Thyroid gland (tissue), 4 donors: ENCODE measurements at regions not wholly inside any gene's neighbourhood (a gene's known extent, or its start where the extent isn't known, plus 50 kb on each side); places are given as distances from the start of the nearest gene placed in this dataset.

Source experiments
- DNase-seq, 2 donors: peaks; one replicate each; pipeline ENCODE4 v3.0.0-alpha.2; 2019
- H3K27ac ChIP-seq, 3 donors: fragments of 200-600 bp; sonication (generic); 1 replicate in 2 of 3; 2 replicates in 1 of 3; pipeline ENCODE4 v1.5.1; 2016 to 2019; ENCODE audit warnings: mild to moderate bottlenecking in 1 of 3, moderate library complexity in 1 of 3
- H3K27me3 ChIP-seq: fragments of 200-600 bp; sonication (generic); one replicate; pipeline ENCODE4 v1.5.1; 2019
- H3K36me3 ChIP-seq, 2 donors: fragments of 200-600 bp; sonication (generic); one replicate each; pipeline ENCODE4 v1.5.1; 2016 to 2019
- H3K4me1 ChIP-seq, 2 donors: fragments of 200-600 bp; sonication (generic); one replicate each; pipeline ENCODE4 v1.5.1; 2017 to 2019
- H3K4me3 ChIP-seq, 3 donors: fragments of 200-600 bp; sonication (generic); replicated peaks in 1 of 3; 1 replicate in 2 of 3; 2 replicates in 1 of 3; pipeline ENCODE4 v1.5.1; 2016; ENCODE audit warnings: mild to moderate bottlenecking in 1 of 3
- H3K9me3 ChIP-seq: fragments of 200-600 bp; sonication (generic); one replicate; pipeline ENCODE4 v1.5.1; 2017
- CTCF ChIP-seq, 6 experiments: fragments of 200-600 bp in 3 of 6; fragments of 450-650 bp in 3 of 6; sonication (generic) in 3 of 6; IDR thresholded peaks; one replicate each; pipeline ENCODE4 v1.5.1; 2016 to 2019; ENCODE audit warnings: antibody characterized with exemption in 6 of 6, mild to moderate bottlenecking in 2 of 6, inconsistent platforms in 1 of 6, moderate library complexity in 1 of 6
- POLR2A ChIP-seq, 2 donors: fragments of 450-650 bp; IDR thresholded peaks; one replicate each; pipeline ENCODE4 v1.6.1; 2017; ENCODE audit warnings: antibody characterized with exemption in 2 of 2, mild to moderate bottlenecking in 2 of 2, moderate library complexity in 1 of 2
- WGBS, 2 donors: methylation state at CpG; one replicate each; pipeline ENCODE4 v1.1.5; 2017; 5-methylcytosine and 5-hydroxymethylcytosine counted together
- intact Hi-C: fragments of 100-400 bp; cut with DNase I; formaldehyde crosslinking; loops from one replicate; pipeline ENCODE4 v1.15.1; 2023

GRCh38 chr3:25120665-25121064 lies 307.4 kb upstream of the RARB start:
- H3K4me1 ChIP-seq: no peaks in the 10 kb centered on the region
- no peak overlapping the region for H3K4me3 ChIP-seq
- 75 to 91% methylated on average over 4 of the region's 4 CpGs for WGBS, 2 donors
- no peaks in the 10 kb centered on the region for H3K27me3 ChIP-seq
- no peaks in the 10 kb centered on the region for H3K36me3 ChIP-seq
- intact Hi-C loops: no loop called here
- no peak overlapping the region for H3K27ac ChIP-seq
- no peak for DNase-seq
- no peaks in the 10 kb centered on the region for H3K9me3 ChIP-seq
- TF ChIP-seq CTCF (IDR thresholded peaks at IDR 0.05) (no peak), POLR2A (IDR thresholded peaks at IDR 0.05) (no peak)

GRCh38 chr3:25125201-25125600 lies 302.9 kb upstream of the RARB start:
- Histone ChIP-seq H3K9me3 (no peaks in the 10 kb centered on the region), H3K36me3 (no peaks in the 10 kb centered on the region), H3K27ac (no peak overlapping the region), H3K4me3 (no peak overlapping the region), H3K27me3 (no peaks in the 10 kb centered on the region), H3K4me1 (no peaks in the 10 kb centered on the region)
- intact Hi-C loops: no loop called here
- no peak for DNase-seq
- no peak for TF ChIP-seq POLR2A (IDR thresholded peaks at IDR 0.05)
- no peak for TF ChIP-seq CTCF (IDR thresholded peaks at IDR 0.05)
- WGBS, 2 donors: 66 to 69% methylated on average over 4 of the region's 4 CpGs

- Histone ChIP-seq H3K27me3 (no peaks in the 10 kb centered on the region), H3K27ac (no peak overlapping the region), H3K4me1 (no peaks in the 10 kb centered on the region), H3K9me3 (no peaks in the 10 kb centered on the region), H3K4me3 (no peak overlapping the region), H3K36me3 (no peaks in the 10 kb centered on the region)
- TF ChIP-seq CTCF (IDR thresholded peaks at IDR 0.05) (no peak), POLR2A (IDR thresholded peaks at IDR 0.05) (no peak)
- no peak for DNase-seq
- intact Hi-C loops: no loop called here
- 89 to 93% methylated on average over 2 of the region's 2 CpGs for WGBS, 2 donors
These were observed 299.3 kb upstream of the RARB start for GRCh38 chr3:25128735-25129134.

- intact Hi-C loops: no loop called here
- DNase-seq: no peak
- no peak for TF ChIP-seq CTCF (IDR thresholded peaks at IDR 0.05)
- TF ChIP-seq POLR2A (IDR thresholded peaks at IDR 0.05): no peak
These were observed 297.1 kb upstream of the RARB start for GRCh38 chr3:25130724-25131520.

GRCh38 chr3:25133588-25133987 lies 294.5 kb upstream of the RARB start:
- H3K36me3 ChIP-seq: no peaks in the 10 kb centered on the region
- no peak for DNase-seq
- 92 to 93% methylated on average over 3 of the region's 3 CpGs for WGBS, 2 donors
- no peak overlapping the region for H3K27ac ChIP-seq
- no peak overlapping the region for H3K4me3 ChIP-seq
- no peaks in the 10 kb centered on the region for H3K27me3 ChIP-seq
- intact Hi-C loops: no loop called here
- no peaks in the 10 kb centered on the region for H3K4me1 ChIP-seq
- TF ChIP-seq POLR2A (IDR thresholded peaks at IDR 0.05) (no peak), CTCF (IDR thresholded peaks at IDR 0.05) (no peak)
- H3K9me3 ChIP-seq: no peaks in the 10 kb centered on the region

More at GRCh38 chr3:25130724-25131520, 297.1 kb upstream of the RARB start:
- WGBS, 2 donors: 70 to 84% methylated on average over 4 of the region's 4 CpGs
- Histone ChIP-seq H3K4me3 (no peak overlapping the region), H3K27me3 (no peaks in the 10 kb centered on the region), H3K9me3 (no peaks in the 10 kb centered on the region), H3K4me1 (no peaks in the 10 kb centered on the region), H3K36me3 (no peaks in the 10 kb centered on the region), H3K27ac (no peak overlapping the region)
